Right cardiac atrium (tissue), 5 donors: ENCODE measurements at regions not wholly inside any gene's neighbourhood (a gene's known extent, or its start where the extent isn't known, plus 50 kb on each side); places are given as distances from the start of the nearest gene placed in this dataset.
"Not testable (repeated sequence)": the region's sequence is repeated elsewhere in the genome, so short reads cannot be mapped to it uniquely, and the experiment has no call there.

ENCODE experiments used
- ATAC-seq, 2 donors: fragments of 200-7000 bp; cut with Tn5 transposase; one replicate each; pipeline versions ENCODE4 v1.8.0 to v1.9.1; 2020; ENCODE audit warnings: moderate library complexity in 2 of 2, mild to moderate bottlenecking in 1 of 2
- DNase-seq, 3 donors: peaks; one replicate each; pipeline ENCODE4 v3.0.0-alpha.2; 2020
- H3K27ac ChIP-seq: one replicate; pipeline ENCODE4 v1.5.1; 2013; ENCODE audit warnings: mild to moderate bottlenecking, low read length, control low read depth, moderate library complexity
- H3K27me3 ChIP-seq: one replicate; pipeline ENCODE4 v1.6.1; 2013; ENCODE audit not compliant: control insufficient read depth, insufficient read depth
- H3K4me1 ChIP-seq: one replicate; pipeline ENCODE4 v1.6.1; 2013; ENCODE audit warnings: low read length; ENCODE audit not compliant: control insufficient read depth, insufficient read depth
- H3K4me3 ChIP-seq: one replicate; pipeline ENCODE4 v1.5.1; 2013; ENCODE audit warnings: low read length, control low read depth
- H3K9me3 ChIP-seq: one replicate; pipeline ENCODE4 v1.6.1; 2013; ENCODE audit warnings: low read length; ENCODE audit not compliant: control insufficient read depth
- WGBS: extraction: QIAGEN DNeasy Blood & Tissue Kit; methylation state at CpG from one replicate; pipeline ENCODE4 v1.1.7; 2013; 5-methylcytosine and 5-hydroxymethylcytosine counted together
- intact Hi-C, 4 donors: fragments of 100-400 bp; cut with DNase I; formaldehyde crosslinking; loops; one replicate each; pipeline versions ENCODE4 v1.11.0 to v1.14.0; 2022 to 2023
- donor health status: healthy with polysubstance abuse.
- donor health status: DM: no; HTN: yes; CAD: no.
- donor health status: DM: no; HTN: no; CAD: no.
- donor health status: DM: no; HTN: yes; CAD: no; lungs with severe emphysema.
- donor health status: DM: yes; HTN: yes; CAD: no.

- Histone ChIP-seq H3K4me1 (no peaks in the 10 kb centered on the region), H3K27me3 (no peaks in the 10 kb centered on the region), H3K27ac (no peak overlapping the region), H3K9me3 (no peaks in the 10 kb centered on the region), H3K4me3 (no peak overlapping the region)
- no peak for ATAC-seq
- no peak for DNase-seq
- 93% methylated on average over 6 of the region's 6 CpGs for WGBS
- intact Hi-C loops: no loop called here
Measured at GRCh38 chr15:100772478-100772877, 107.2 kb upstream of the ALDH1A3 start.

- Histone ChIP-seq H3K9me3 (no peaks in the 10 kb centered on the region), H3K27me3 (no peaks in the 10 kb centered on the region), H3K4me1 (no peaks in the 10 kb centered on the region), H3K4me3 (no peak overlapping the region), H3K27ac (no peak overlapping the region)
- DNase-seq: no peak
- intact Hi-C loops: no loop called here
- WGBS: 89% methylated on average over 9 of the region's 9 CpGs
- ATAC-seq: no peak
Measured at GRCh38 chr15:100772892-100773520, 106.6 kb upstream of the ALDH1A3 start.

GRCh38 chr15:100774044-100774443 is 105.6 kb upstream of the ALDH1A3 start:
- WGBS: 95% methylated on average over 25 of the region's 28 CpGs
- intact Hi-C loops, H3K4me3 ChIP-seq, ATAC-seq, H3K9me3 ChIP-seq, H3K27me3 ChIP-seq, H3K4me1 ChIP-seq, H3K27ac ChIP-seq, DNase-seq: not testable (repeated sequence)

GRCh38 chr15:100775581-100776185 is 103.9 kb upstream of the ALDH1A3 start:
- ATAC-seq: no peak
- intact Hi-C loops: no loop called here
- Histone ChIP-seq H3K9me3 (no peaks in the 10 kb centered on the region), H3K4me3 (no peak overlapping the region), H3K27ac (no peak overlapping the region), H3K27me3 (no peaks in the 10 kb centered on the region), H3K4me1 (no peaks in the 10 kb centered on the region)
- WGBS: 90% methylated on average over 12 of the region's 12 CpGs
- DNase-seq: no peak

- no peak overlapping the region for H3K27ac ChIP-seq
- no peaks in the 10 kb centered on the region for H3K27me3 ChIP-seq
- ATAC-seq: no peak
- H3K4me3 ChIP-seq: no peak overlapping the region
- no peak for DNase-seq
- H3K9me3 ChIP-seq: no peaks in the 10 kb centered on the region
- intact Hi-C loops: no loop called here
- WGBS: 85% methylated on average over 2 of the region's 2 CpGs
- H3K4me1 ChIP-seq: no peaks in the 10 kb centered on the region
Measured at GRCh38 chr15:100777821-100778220, 101.8 kb upstream of the ALDH1A3 start.

GRCh38 chr15:100778831-100779288 is 100.8 kb upstream of the ALDH1A3 start:
- H3K27ac ChIP-seq: no peak overlapping the region
- no peak for DNase-seq

GRCh38 chr15:100779331-100780207 is 100.1 kb upstream of the ALDH1A3 start:
- intact Hi-C loops: no loop called here
- 86% methylated on average over 17 of the region's 17 CpGs for WGBS
- Histone ChIP-seq H3K9me3 (no peaks in the 10 kb centered on the region), H3K27ac (no peak overlapping the region), H3K27me3 (no peaks in the 10 kb centered on the region), H3K4me3 (no peak overlapping the region), H3K4me1 (no peaks in the 10 kb centered on the region)
- DNase-seq (no peak), ATAC-seq (no peak)

More at GRCh38 chr15:100778831-100779288, 100.8 kb upstream of the ALDH1A3 start:
- intact Hi-C loops: no loop called here
- no peak overlapping the region for H3K4me3 ChIP-seq
- H3K9me3 ChIP-seq: no peaks in the 10 kb centered on the region
- H3K27me3 ChIP-seq: no peaks in the 10 kb centered on the region
- no peak for ATAC-seq
- whole genome bisulfite sequencing: 57% methylated on average over 18 of the region's 18 CpGs
- no peaks in the 10 kb centered on the region for H3K4me1 ChIP-seq

- no peaks in the 10 kb centered on the region for H3K4me1 ChIP-seq
- intact Hi-C loops: no loop called here
- H3K27ac ChIP-seq: no peak overlapping the region
- no peaks in the 10 kb centered on the region for H3K27me3 ChIP-seq
- H3K9me3 ChIP-seq: no peaks in the 10 kb centered on the region
- H3K4me3 ChIP-seq: no peak overlapping the region
- 93% methylated on average over 13 of the region's 13 CpGs for WGBS
- DNase-seq (no peak), ATAC-seq (no peak)
Measured at GRCh38 chr15:100780208-100780800, 99.3 kb upstream of the ALDH1A3 start.

GRCh38 chr15:100781061-100781960 is 98.3 kb upstream of the ALDH1A3 start:
- Histone ChIP-seq H3K27me3 (no peaks in the 10 kb centered on the region), H3K9me3 (no peaks in the 10 kb centered on the region), H3K27ac (no peak overlapping the region), H3K4me1 (no peaks in the 10 kb centered on the region), H3K4me3 (no peak overlapping the region)
- intact Hi-C loops: no loop called here
- DNase-seq: no peak
- WGBS: 92% methylated on average over 11 of the region's 11 CpGs
- ATAC-seq: no peak

- Histone ChIP-seq H3K4me3 (no peak overlapping the region), H3K9me3 (no peaks in the 10 kb centered on the region), H3K27ac (no peak overlapping the region), H3K27me3 (no peaks in the 10 kb centered on the region), H3K4me1 (no peaks in the 10 kb centered on the region)
- 90% methylated on average over 7 of the region's 7 CpGs for WGBS
- no peak for ATAC-seq
- intact Hi-C loops: no loop called here
- DNase-seq: no peak
Measured at GRCh38 chr15:100781961-100782530, 97.6 kb upstream of the ALDH1A3 start.
